CD4-positive, alpha-beta T cell treated with Interleukin-15 for 1 hour (primary cell): ENCODE measurements at regions not wholly inside any gene's neighbourhood (a gene's known extent, or its start where the extent isn't known, plus 50 kb on each side); places are given as distances from the start of the nearest gene placed in this dataset.

Experiments
- DNase-seq: peaks from one replicate; pipeline ENCODE4 v3.0.0-alpha.2; 2020

- no peak for DNase-seq
Measured at GRCh38 chr20:59404749-59405148, 104.3 kb downstream of the EDN3 start.

DNA sequence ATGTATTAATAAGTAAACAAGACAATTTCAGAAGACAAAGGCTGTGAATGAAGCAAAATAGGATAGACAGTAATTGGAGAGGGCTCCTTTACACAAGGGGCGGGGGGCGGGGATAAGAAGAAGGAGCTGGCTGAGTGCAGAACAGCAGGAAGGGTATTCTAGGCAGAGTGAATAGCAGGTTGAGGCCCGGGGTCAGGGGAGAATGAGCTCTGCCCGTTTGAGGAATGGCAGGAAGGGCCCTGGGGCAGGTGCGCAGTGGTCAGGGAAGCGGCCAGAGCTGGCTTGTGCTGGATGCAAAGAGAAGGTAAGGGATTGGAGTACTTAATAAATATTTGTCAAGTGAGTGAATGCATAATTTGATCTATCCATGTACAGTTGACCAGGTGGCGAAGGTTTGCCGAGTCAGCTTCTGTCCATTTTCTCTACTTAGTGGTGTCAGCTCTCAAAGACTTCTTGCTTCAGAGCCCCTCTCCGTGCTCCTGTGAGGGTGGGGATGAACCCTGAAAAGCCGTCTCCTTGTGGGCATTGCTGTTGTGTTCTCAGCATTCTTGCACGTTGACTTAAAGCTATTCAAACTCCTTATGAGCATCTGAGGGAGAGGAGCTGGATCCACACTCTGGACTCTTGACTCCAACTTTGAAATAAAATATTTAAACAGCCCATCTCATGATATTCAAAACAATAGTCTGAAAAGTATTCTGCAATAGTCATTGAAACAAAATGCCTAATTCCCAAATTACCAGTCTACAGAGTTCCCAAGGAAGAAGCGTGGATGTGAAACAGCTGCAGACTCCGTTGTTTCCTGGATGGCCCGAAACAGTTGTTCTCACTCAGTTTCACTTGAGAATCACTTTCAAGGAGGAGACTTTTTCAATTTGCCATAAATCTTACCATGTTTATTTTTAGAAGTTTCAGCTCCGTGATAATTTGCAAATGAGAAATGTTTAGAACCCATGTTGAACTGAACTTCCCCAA is 105.1 kb downstream of the EDN3 start:
- no peak for DNase-seq

GRCh38 chr20:59406446-59406845 is 106.0 kb downstream of the EDN3 start:
- DNase-seq, result no peak

DNA sequence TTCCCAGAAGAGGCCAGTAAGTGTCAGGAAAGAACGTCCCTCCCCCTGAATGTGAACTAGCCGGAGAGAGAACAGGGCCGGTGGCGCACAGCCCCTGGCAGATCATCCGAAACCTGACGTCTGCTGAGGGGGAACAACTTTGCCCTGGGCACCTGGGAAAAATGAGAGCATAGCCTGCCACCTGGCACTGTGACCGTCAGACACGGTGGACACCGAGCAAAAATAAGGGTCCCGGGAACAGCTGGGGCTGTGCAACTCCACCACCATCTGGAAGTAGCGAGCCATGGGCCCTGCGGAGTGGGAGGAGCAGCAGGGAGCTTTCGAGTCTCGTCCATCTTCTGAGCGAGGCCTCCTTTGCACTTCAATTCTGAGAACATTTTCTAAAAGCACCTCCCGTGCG is 110.8 kb downstream of the EDN3 start:
- no peak for DNase-seq

DNA sequence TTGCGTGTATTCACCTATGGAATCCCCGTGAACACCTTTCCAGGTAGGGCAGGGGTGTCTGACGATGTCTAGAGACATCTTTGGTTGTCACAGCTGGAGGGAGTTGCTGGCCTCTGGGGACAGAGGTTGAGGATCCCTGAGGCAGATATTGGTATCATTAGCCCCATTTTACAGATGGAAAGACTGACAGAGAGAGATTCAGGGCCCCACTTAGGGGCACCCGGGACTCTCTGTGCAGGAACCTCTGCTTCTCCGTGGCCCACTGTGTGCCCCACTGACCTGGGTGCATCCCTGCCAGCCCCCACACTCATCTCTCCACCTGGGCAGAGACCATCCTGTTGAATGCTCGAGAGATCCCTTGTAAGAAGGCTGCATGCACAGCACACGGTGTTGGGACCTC is 111.2 kb downstream of the EDN3 start:
- no peak for DNase-seq

GRCh38 chr20:59412181-59412580 is 111.8 kb downstream of the EDN3 start:
- DNase-seq, result no peak

- no peak for DNase-seq
Measured at GRCh38 chr20:59412875-59413284, 112.5 kb downstream of the EDN3 start.

DNA sequence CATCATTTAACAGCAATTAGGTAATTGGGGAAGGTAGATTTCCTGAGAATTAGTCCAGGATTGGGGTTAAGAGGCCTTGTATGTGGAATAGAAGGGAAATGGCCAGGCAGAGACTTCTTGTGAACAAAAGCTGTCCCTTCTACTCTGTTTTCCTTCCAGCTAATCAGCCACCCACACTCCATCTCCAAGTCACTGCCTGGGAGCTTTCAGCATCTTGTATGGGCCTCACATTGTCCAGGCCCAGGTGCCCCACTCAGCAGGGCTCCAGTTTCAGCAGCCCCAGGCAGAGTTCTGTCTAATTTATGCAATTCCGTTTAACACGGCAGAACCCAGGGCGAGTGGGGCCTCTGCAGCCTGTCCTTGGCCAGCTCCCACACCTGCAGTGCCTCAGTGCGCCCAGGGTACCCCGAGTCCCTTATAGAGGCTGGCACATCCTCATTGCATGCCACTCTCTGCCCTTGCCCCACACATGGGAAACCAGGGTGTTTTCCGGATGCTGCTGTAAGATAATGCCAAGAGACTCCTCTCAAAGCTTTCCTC is 113.0 kb downstream of the EDN3 start:
- DNase-seq, result no peak

- no peak for DNase-seq
Measured at GRCh38 chr20:59414936-59415623, 114.7 kb downstream of the EDN3 start.

DNA sequence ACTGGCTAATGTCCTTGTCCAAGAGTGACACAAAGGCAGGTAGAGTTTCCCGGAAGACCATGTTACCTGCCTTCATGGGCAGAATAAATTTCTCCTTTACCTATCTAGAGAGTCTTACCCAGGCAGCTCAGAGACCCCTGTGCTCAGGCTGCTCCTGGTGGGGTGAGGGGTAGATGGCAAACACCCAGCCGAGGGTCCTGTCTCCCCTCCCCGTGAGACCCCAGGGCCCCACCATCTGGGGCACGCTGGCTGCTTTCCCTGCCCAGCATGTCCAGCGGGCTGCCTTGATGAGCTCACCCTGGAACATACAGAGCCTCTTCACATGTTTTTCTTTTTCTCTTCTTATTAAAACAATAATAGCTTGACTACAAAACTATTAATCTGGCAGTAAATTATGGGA is 116.5 kb downstream of the EDN3 start:
- DNase-seq, result no peak

- DNase-seq, result no peak
Measured at GRCh38 chr20:59421089-59421488, 120.7 kb downstream of the EDN3 start.

GRCh38 chr20:59421920-59422637 is 121.7 kb downstream of the EDN3 start:
- no peak for DNase-seq

- no peak for DNase-seq
Measured at GRCh38 chr20:59422872-59423544, 122.6 kb downstream of the EDN3 start.

- DNase-seq, result no peak
Measured at GRCh38 chr20:59424976-59425375, 124.6 kb downstream of the EDN3 start.

DNA sequence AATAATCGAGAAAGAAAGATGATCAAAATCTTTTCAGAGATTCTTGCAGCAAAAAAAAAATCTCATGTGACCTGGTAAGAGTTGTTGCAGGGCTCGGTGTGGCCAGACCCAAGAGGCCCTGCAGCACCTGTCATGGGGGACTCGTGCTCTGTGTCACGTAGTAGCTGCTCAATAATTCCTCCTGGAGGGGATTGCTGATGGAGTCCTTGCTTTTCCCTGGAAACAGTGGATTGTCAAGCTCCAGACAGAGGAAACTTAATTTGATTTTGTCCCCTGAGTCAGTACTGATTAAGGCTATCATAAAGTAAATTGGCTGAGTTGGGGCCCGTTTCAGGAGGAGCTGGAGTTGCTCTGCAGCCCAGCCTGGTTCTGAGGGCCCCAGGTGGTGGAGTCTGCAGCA is 125.2 kb downstream of the EDN3 start:
- DNase-seq, result no peak

DNA sequence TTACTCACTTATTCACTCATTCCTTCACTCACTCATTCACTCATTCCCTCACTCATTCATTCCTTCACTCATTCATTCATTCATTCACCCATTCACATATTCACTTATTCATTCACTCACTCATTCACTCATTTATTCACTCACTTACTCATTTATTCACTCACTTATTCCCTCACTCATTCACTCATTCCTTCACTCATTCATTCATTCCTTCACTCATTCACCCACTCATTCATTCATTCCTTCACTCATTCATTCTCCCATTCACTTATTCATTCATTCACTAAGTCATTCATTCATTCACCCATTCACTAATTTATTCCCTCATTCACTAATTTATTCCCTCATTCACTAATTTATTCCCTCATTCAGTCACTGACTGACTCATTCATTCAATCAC is 127.6 kb downstream of the EDN3 start:
- no peak for DNase-seq

DNA sequence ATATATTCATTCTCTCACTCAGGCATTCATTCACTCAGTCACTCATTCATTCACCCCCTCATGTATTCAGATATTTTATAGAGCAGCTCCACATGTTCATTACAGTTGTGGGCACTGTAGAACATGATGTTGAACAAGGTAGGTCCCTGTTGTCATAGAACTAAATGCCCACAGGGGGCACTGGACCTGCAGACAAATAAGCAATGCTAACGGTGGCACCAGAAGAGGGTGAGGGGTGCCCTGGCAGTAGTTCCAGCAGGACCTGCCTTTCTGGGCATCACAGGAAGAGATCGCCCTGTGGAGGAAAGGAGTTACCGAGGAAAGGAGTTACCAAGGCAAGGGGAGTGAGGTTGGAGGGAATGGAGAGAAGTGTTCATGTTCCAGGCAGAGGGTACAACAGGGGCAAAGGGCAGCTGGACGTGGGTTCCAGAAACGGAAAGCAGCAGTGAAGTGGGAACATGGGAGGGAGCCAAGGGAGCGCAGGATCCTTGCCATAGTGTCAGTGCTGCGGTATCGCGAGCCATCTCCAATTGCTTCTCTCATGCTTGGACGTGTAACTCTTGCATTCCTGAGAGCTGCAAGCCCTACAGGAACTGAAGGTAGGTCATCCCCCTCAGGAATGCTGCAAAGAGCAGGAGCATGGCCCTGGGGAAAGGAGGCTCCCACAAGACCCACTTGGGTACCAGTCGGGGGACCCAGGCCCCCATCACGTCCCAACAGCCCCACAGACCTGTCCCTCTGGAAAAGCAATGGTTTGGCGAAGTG is 128.2 kb downstream of the EDN3 start:
- DNase-seq, result no peak

DNA sequence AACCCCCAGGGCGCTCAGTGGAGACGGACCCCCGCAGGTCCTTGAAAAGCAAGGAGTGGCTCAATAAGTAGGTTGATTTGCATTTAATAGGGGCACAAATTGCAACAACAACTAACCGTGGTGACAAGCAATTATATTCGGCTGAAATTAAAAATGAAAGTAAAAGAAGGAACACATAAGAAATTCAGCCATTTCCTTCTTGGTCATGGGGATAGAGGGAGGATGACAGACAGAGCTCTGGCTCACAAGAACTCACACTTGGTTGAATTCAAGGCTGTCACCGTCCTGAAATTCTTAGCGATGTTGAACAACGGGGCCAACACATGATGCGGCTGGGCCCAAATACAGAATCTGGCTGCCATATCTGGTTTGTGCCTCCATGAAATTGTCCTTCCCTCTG is 129.0 kb downstream of the EDN3 start:
- DNase-seq, result no peak

DNA sequence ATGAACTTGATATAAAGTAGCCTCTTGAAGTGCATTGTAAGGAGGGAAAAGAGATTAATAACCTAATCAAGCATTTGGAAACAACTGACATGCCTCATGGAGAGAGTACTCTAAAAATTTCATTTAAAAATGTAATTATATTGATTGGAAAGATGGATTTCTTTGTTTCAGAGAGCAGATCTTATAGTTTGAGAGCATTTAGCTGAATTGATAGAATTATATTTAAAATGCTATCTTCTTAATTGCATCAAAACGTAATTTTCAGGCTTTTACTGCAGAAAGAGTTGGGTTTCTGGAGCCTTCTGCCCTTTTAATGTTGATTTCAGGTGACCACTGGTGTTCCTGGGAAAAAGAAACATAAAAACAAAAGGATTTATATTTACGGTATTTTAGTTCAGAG is 130.6 kb downstream of the EDN3 start:
- DNase-seq, result no peak

GRCh38 chr20:59434960-59435359 is 134.5 kb downstream of the EDN3 start:
- DNase-seq, result no peak

- DNase-seq, result no peak
Measured at GRCh38 chr20:59435518-59435917, 135.1 kb downstream of the EDN3 start.

GRCh38 chr20:59437601-59438031 is 137.2 kb downstream of the EDN3 start:
- DNase-seq, result no peak
